ENCODE measurements at regions not wholly inside any gene's neighbourhood (a gene's known extent, or its start where the extent isn't known, plus 50 kb on each side); places are given as distances from the start of the nearest gene placed in this dataset.

DNA sequence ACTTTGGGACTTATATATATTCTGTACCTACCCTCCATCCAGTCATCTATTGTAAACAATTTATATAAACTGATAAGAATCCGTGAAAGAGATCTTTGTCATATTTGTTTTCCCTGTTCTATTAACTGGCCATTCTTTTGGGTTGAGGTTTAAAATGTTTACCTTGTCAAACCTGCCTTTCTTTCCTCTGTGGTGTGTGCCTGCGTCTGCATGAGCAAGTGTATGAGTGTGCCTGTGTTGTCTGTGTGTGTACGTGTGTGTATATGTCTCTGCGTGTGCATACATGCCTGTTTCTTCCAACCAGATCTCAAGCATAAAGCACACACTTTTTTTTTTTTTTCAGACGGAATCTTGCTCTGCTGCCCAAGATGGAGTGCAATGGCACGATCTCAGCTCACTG is 201.5 kb downstream of the C16orf95 start:
- TF ChIP-seq, protein P1, sequence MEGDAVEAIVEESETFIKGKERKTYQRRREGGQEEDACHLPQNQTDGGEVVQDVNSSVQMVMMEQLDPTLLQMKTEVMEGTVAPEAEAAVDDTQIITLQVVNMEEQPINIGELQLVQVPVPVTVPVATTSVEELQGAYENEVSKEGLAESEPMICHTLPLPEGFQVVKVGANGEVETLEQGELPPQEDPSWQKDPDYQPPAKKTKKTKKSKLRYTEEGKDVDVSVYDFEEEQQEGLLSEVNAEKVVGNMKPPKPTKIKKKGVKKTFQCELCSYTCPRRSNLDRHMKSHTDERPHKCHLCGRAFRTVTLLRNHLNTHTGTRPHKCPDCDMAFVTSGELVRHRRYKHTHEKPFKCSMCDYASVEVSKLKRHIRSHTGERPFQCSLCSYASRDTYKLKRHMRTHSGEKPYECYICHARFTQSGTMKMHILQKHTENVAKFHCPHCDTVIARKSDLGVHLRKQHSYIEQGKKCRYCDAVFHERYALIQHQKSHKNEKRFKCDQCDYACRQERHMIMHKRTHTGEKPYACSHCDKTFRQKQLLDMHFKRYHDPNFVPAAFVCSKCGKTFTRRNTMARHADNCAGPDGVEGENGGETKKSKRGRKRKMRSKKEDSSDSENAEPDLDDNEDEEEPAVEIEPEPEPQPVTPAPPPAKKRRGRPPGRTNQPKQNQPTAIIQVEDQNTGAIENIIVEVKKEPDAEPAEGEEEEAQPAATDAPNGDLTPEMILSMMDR (IDR thresholded peaks at IDR 0.05): no peak
- no peak for TF ChIP-seq ZFX (IDR thresholded peaks at IDR 0.05; ENCODE audit: borderline replicate concordance)

Measured in 22Rv1 (cell line).